ENCODE measurements at regions not wholly inside any gene's neighbourhood (a gene's known extent, or its start where the extent isn't known, plus 50 kb on each side); places are given as distances from the start of the nearest gene placed in this dataset.

- Histone ChIP-seq H4K20me1 (ENCODE audit: insufficient read depth) (no peaks in the 10 kb centered on the region), H3K4me1 (ENCODE audit: control insufficient read depth in 1 of 2, insufficient read depth in 2 of 2, low read length in 2 of 2) (no peaks in the 10 kb centered on the region), H3K4me2 (ENCODE audit: low read length) (no peak overlapping the region), H3K36me3 (ENCODE audit: control insufficient read depth in 1 of 2, insufficient read depth in 2 of 2, low read length in 2 of 2) (no peaks in the 10 kb centered on the region), H3K27ac (ENCODE audit: low read depth, low read length) (no peak overlapping the region), H3K9ac (ENCODE audit: low read length) (no peak overlapping the region), H3K4me3 (replicated peaks in 1 of 2; ENCODE audit: low read depth in 1 of 2, low read length in 2 of 2) (no peak overlapping the region), H3K79me2 (ENCODE audit: insufficient read depth, low read length) (no peaks in the 10 kb centered on the region), H3K27me3 (ENCODE audit: insufficient read depth, low read length) (no peaks in the 10 kb centered on the region; the same call in 1 of the 2 replicates), H3K9me3 (ENCODE audit: control insufficient read depth in 1 of 2, insufficient read depth in 1 of 2, low read depth in 1 of 2, low read length in 2 of 2) (no peaks in the 10 kb centered on the region), H3K9me2 (ENCODE audit: insufficient read depth) (no peaks in the 10 kb centered on the region), H2AFZ (ENCODE audit: low read depth, low read length, poor library complexity, severe bottlenecking) (no peak overlapping the region)
- no peak for TF ChIP-seq EZH2phosphoT487 (IDR thresholded peaks at IDR 0.05; ENCODE audit: borderline replicate concordance)
- TF ChIP-seq, protein P1, sequence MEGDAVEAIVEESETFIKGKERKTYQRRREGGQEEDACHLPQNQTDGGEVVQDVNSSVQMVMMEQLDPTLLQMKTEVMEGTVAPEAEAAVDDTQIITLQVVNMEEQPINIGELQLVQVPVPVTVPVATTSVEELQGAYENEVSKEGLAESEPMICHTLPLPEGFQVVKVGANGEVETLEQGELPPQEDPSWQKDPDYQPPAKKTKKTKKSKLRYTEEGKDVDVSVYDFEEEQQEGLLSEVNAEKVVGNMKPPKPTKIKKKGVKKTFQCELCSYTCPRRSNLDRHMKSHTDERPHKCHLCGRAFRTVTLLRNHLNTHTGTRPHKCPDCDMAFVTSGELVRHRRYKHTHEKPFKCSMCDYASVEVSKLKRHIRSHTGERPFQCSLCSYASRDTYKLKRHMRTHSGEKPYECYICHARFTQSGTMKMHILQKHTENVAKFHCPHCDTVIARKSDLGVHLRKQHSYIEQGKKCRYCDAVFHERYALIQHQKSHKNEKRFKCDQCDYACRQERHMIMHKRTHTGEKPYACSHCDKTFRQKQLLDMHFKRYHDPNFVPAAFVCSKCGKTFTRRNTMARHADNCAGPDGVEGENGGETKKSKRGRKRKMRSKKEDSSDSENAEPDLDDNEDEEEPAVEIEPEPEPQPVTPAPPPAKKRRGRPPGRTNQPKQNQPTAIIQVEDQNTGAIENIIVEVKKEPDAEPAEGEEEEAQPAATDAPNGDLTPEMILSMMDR (IDR thresholded peaks at IDR 0.05 in 2 of 3, conservative IDR thresholded peaks at IDR 0.05 in 1 of 3; ENCODE audit: borderline replicate concordance in 1 of 3, insufficient read depth in 1 of 3, low read depth in 2 of 3, low read length in 2 of 3), result no peak
- no peak for TF ChIP-seq CBX3 (IDR thresholded peaks at IDR 0.05; ENCODE audit: low read depth)
- no TSS peak for BruUV-seq (replicated peaks)
- CTCF ChIA-PET, result no interaction called here
- intact Hi-C loops (cut with micrococcal nuclease), result no loop called here
- RAD21 ChIA-PET (ENCODE audit: low non-redundant PET in 1 of 2, low total read pairs in 2 of 2, uncharacterized antibody in 2 of 2, unreplicated experiment in 2 of 2), result no interaction called here
- POLR2A ChIA-PET, result no interaction called here
- DNase-seq (ENCODE audit: low read depth, low spot score) (no peak), ATAC-seq (no peak)
Observed at GRCh38 chr2:216787851-216788540, 71.9 kb downstream of the TNP1 start.

DNA sequence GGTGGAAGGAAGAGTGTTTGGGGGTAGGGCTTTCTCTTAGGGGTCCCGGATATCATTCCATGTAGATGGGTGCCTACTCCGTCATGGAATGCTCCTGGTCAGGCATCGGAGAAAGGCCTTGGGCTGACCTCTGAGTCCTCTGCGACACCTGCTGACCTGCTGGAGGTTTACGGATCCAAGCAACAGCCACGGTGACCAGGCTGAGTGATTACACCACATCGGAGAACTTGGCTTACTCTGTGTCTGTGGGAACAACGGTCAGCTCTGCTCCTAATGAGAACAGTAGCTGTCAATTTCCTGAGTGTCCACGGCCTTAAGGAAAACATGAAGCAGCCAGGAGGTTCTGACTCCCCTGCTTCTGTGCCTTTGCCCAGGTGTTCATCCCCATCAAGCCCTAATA lies 73.2 kb downstream of the TNP1 start:
- intact Hi-C loops (cut with micrococcal nuclease), result no loop called here
- H3K4me1 ChIP-seq (ENCODE audit: control insufficient read depth in 1 of 2, insufficient read depth in 2 of 2, low read length in 2 of 2), result no peaks in the 10 kb centered on the region
- ChIA-PET RAD21 (ENCODE audit: low non-redundant PET in 1 of 2, low total read pairs in 2 of 2, uncharacterized antibody in 2 of 2, unreplicated experiment in 2 of 2) (no interaction called here), POLR2A (no interaction called here), CTCF (no interaction called here)
- DNase-seq (ENCODE audit: low read depth, low spot score) (no peak), ATAC-seq (no peak)
- BruUV-seq (replicated peaks), result no TSS peak
- H3K4me2 ChIP-seq (ENCODE audit: low read length), result no peak overlapping the region
- H3K4me3 ChIP-seq (replicated peaks in 1 of 2; ENCODE audit: low read depth in 1 of 2, low read length in 2 of 2), result no peak overlapping the region
- H3K36me3 ChIP-seq (ENCODE audit: control insufficient read depth in 1 of 2, insufficient read depth in 2 of 2, low read length in 2 of 2), result no peaks in the 10 kb centered on the region
- H4K20me1 ChIP-seq (ENCODE audit: insufficient read depth), result no peaks in the 10 kb centered on the region
- no peaks in the 10 kb centered on the region for H3K9me2 ChIP-seq (ENCODE audit: insufficient read depth)
- TF ChIP-seq ZFX (IDR thresholded peaks at IDR 0.05) (no peak), MAX (IDR thresholded peaks at IDR 0.05) (no peak), SIN3A (IDR thresholded peaks at IDR 0.05; ENCODE audit: low read depth) (no peak), POLR2AphosphoS5 (IDR thresholded peaks at IDR 0.05; ENCODE audit: low read depth, low read length) (no peak), EGR1 (IDR thresholded peaks at IDR 0.05; ENCODE audit: low read depth) (no peak), ELF1 (IDR thresholded peaks at IDR 0.05; ENCODE audit: borderline replicate concordance, low read depth) (no peak), YY1 (IDR thresholded peaks at IDR 0.05; ENCODE audit: extremely low read depth, insufficient replicate concordance, low read depth, low read length) (no peak), SRF (IDR thresholded peaks at IDR 0.05; ENCODE audit: low read depth) (no peak), EZH2 (IDR thresholded peaks at IDR 0.05) (no peak), RAD21 (IDR thresholded peaks at IDR 0.05; ENCODE audit: low read depth) (no peak)
- TF ChIP-seq, protein P1 (IDR thresholded peaks at IDR 0.05 in 2 of 3, conservative IDR thresholded peaks at IDR 0.05 in 1 of 3; ENCODE audit: borderline replicate concordance in 1 of 3, insufficient read depth in 1 of 3, low read depth in 2 of 3, low read length in 2 of 3), result no peak
- no peaks in the 10 kb centered on the region for H3K9me3 ChIP-seq (ENCODE audit: control insufficient read depth in 1 of 2, insufficient read depth in 1 of 2, low read depth in 1 of 2, low read length in 2 of 2)
- H2AFZ ChIP-seq (ENCODE audit: low read depth, low read length, poor library complexity, severe bottlenecking), result no peak overlapping the region
- no peak overlapping the region for H3K9ac ChIP-seq (ENCODE audit: low read length)
- no peaks in the 10 kb centered on the region for H3K27me3 ChIP-seq (ENCODE audit: insufficient read depth, low read length)
- no peak overlapping the region for H3K27ac ChIP-seq (ENCODE audit: low read depth, low read length)
- no peaks in the 10 kb centered on the region for H3K79me2 ChIP-seq (ENCODE audit: insufficient read depth, low read length)

All from HCT116 (cell line).